Prostate gland (tissue), 2 donors: ENCODE measurements at regions not wholly inside any gene's neighbourhood (a gene's known extent, or its start where the extent isn't known, plus 50 kb on each side); places are given as distances from the start of the nearest gene placed in this dataset.

Experiments
- POLR2A ChIP-seq: fragments of 450-650 bp; IDR thresholded peaks from one replicate; pipeline ENCODE4 v1.6.1; 2016; ENCODE audit warnings: antibody characterized with exemption, mild to moderate bottlenecking
- POLR2AphosphoS5 ChIP-seq: sonication (generic); formaldehyde crosslinking; IDR thresholded peaks from one replicate; pipeline ENCODE4 v1.6.1; 2017; ENCODE audit warnings: antibody characterized with exemption
- TF ChIP-seq, protein P1 (sequence below), 4 experiments: fragments of 200-600 bp in 2 of 4; fragments of 450-650 bp in 2 of 4; sonication (generic) in 2 of 4; IDR thresholded peaks; 1 replicate in 3 of 4; 2 replicates in 1 of 4; pipeline ENCODE4 v1.5.1; 2016 to 2019; ENCODE audit warnings: antibody characterized with exemption in 4 of 4, mild to moderate bottlenecking in 2 of 4, moderate library complexity in 2 of 4

DNA sequence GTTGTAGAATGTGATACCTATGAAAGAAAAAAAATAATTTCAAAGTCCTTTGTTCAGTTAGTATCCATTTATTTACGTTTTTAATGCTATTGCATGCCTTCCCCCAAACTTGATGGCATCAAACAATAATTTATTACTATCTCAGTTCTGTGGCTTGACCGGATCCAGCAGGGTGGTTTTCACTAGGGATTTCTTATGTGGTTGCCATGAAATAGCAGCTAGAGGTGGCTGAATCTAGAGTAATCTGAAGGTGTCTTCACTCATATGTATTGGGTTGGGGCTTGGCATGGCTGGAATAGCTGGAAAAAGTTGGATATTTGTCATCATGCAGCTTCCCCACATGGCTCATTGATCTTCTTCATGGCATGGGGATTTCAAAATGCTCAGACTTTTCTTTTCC, 619.3 kb upstream of the ZNF608 start:
- TF ChIP-seq, protein P1, sequence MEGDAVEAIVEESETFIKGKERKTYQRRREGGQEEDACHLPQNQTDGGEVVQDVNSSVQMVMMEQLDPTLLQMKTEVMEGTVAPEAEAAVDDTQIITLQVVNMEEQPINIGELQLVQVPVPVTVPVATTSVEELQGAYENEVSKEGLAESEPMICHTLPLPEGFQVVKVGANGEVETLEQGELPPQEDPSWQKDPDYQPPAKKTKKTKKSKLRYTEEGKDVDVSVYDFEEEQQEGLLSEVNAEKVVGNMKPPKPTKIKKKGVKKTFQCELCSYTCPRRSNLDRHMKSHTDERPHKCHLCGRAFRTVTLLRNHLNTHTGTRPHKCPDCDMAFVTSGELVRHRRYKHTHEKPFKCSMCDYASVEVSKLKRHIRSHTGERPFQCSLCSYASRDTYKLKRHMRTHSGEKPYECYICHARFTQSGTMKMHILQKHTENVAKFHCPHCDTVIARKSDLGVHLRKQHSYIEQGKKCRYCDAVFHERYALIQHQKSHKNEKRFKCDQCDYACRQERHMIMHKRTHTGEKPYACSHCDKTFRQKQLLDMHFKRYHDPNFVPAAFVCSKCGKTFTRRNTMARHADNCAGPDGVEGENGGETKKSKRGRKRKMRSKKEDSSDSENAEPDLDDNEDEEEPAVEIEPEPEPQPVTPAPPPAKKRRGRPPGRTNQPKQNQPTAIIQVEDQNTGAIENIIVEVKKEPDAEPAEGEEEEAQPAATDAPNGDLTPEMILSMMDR (IDR thresholded peaks at IDR 0.05): no peak
- TF ChIP-seq POLR2A (no peak), POLR2AphosphoS5 (no peak)
